Panc1 (cell line): ENCODE measurements at regions not wholly inside any gene's neighbourhood (a gene's known extent, or its start where the extent isn't known, plus 50 kb on each side); places are given as distances from the start of the nearest gene placed in this dataset.

Source experiments
- ATAC-seq: fragments of 200-7000 bp; cut with Tn5 transposase; 2 replicates; pipeline ENCODE4 v1.9.1; 2020; ENCODE audit warnings: mild to moderate bottlenecking, moderate library complexity
- BruUV-seq: library from RNA; stranded (reverse); fragments of 400-500 nt; replicated peaks from 2 replicates; lab custom pipeline; 2021; lab: Mats Ljungman, UMichigan
- CTCF ChIA-PET: fragments of 300-600 bp; sonication (Branson Sonifier 250); formaldehyde crosslinking; loops from one replicate; lab custom pipeline; 2022; ENCODE audit warnings: antibody characterized with exemption; lab: Charles Lee
- POLR2A ChIA-PET: fragments of 300-600 bp; sonication (Branson Sonifier 250); formaldehyde crosslinking; loops from one replicate; lab custom pipeline; 2022; ENCODE audit warnings: antibody characterized with exemption; lab: Charles Lee
- DNase-seq: peaks from one replicate; pipeline ENCODE4 v3.0.0-alpha.2; 2010; ENCODE audit warnings: low read depth, low spot score
- H3K27ac ChIP-seq: 2 replicates; pipeline ENCODE4 v1.5.1; 2011; ENCODE audit warnings: mild to moderate bottlenecking, low read length, inconsistent platforms
- H3K27me3 ChIP-seq: fragments of 200-500 bp; sonication (Bioruptor generic); 2 replicates; pipeline ENCODE4 v1.6.0; 2014; ENCODE audit warnings: low read length, inconsistent platforms; ENCODE audit not compliant: control insufficient read depth, insufficient read depth
- H3K36me3 ChIP-seq: fragments of 200-500 bp; sonication (Bioruptor generic); 2 replicates; pipeline ENCODE4 v1.5.1; 2014; ENCODE audit warnings: inconsistent platforms, mild to moderate bottlenecking, low read length, moderate library complexity; ENCODE audit not compliant: control insufficient read depth, insufficient read depth
- H3K4me1 ChIP-seq: 2 replicates; pipeline ENCODE4 v1.5.1; 2011; ENCODE audit warnings: inconsistent platforms, mild to moderate bottlenecking, low read length, moderate library complexity; ENCODE audit not compliant: control insufficient read depth, insufficient read depth
- H3K4me3 ChIP-seq, 2 experiments: 2 replicates each; pipeline ENCODE4 v1.5.1; 2011 to 2012; ENCODE audit warnings: low read depth in 2 of 2, low read length in 2 of 2, mild to moderate bottlenecking in 2 of 2, inconsistent platforms in 1 of 2, moderate library complexity in 1 of 2
- H3K9me3 ChIP-seq: fragments of 200-500 bp; sonication (Bioruptor generic); 2 replicates; pipeline ENCODE4 v1.5.1; 2014; ENCODE audit warnings: low read depth, mild to moderate bottlenecking, inconsistent platforms, low read length, moderate library complexity; ENCODE audit not compliant: control insufficient read depth, insufficient read depth
- CTCF ChIP-seq: fragments of 450-650 bp; IDR thresholded peaks from 2 replicates; pipeline ENCODE4 v1.5.1; 2017; ENCODE audit warnings: mild to moderate bottlenecking
- POLR2AphosphoS5 ChIP-seq: IDR thresholded peaks from 2 replicates; pipeline ENCODE4 v1.6.1; 2012; ENCODE audit warnings: mild to moderate bottlenecking, low read depth, low read length, moderate library complexity
- REST ChIP-seq, 2 experiments: IDR thresholded peaks; 2 replicates each; pipeline ENCODE4 v1.6.1; 2011 to 2012; ENCODE audit warnings: low read depth in 2 of 2, control low read depth in 1 of 2, low read length in 1 of 2, mild to moderate bottlenecking in 1 of 2, moderate library complexity in 1 of 2; ENCODE audit not compliant: insufficient read depth in 1 of 2
- SIN3A ChIP-seq: IDR thresholded peaks from 2 replicates; pipeline ENCODE4 v1.6.1; 2012; ENCODE audit warnings: low read depth, mild to moderate bottlenecking, low read length, moderate library complexity, borderline replicate concordance; ENCODE audit not compliant: insufficient read depth
- TCF7L2 ChIP-seq: IDR thresholded peaks from 2 replicates; pipeline ENCODE4 v1.6.1; 2011; ENCODE audit warnings: mild to moderate bottlenecking, low read depth, low read length, inconsistent platforms
- in situ Hi-C: cut with HindIII; loops from 2 replicates; pipeline ENCODE4 v1.10.0; 2016; ENCODE audit warnings: low sequenced_read_pairs, low pct_unique_long_range_greater_than_20kb
- intact Hi-C: fragments of 100-400 bp; cut with micrococcal nuclease; formaldehyde crosslinking; loops from one replicate; pipeline ENCODE4 v1.10.0; 2022; ENCODE audit not compliant: unreplicated experiment

GRCh38 chr11:128047026-128047425 is 540.3 kb downstream of the ETS1 start:
- CTCF ChIA-PET = no interaction called here
- in situ Hi-C loops = no loop called here

GRCh38 chr11:128046213-128046612 is 541.1 kb downstream of the ETS1 start:
- Histone ChIP-seq H3K27me3 (no peaks in the 10 kb centered on the region), H3K4me1 (no peaks in the 10 kb centered on the region), H3K36me3 (no peaks in the 10 kb centered on the region), H3K4me3 (no peak overlapping the region), H3K9me3 (no peaks in the 10 kb centered on the region), H3K27ac (no peak overlapping the region)
- no peak for TF ChIP-seq SIN3A
- TF ChIP-seq TCF7L2 = no peak
- no peak for TF ChIP-seq CTCF
- no peak for TF ChIP-seq POLR2AphosphoS5
- no peak for TF ChIP-seq REST (IDR thresholded peaks at IDR 0.05; ENCODE audit: insufficient read depth in 1 of 2, low read depth in 2 of 2, low read length in 1 of 2)
- intact Hi-C loops (no loop called here), in situ Hi-C loops (no loop called here)
- POLR2A ChIA-PET = no interaction called here
- ATAC-seq = no peak
- CTCF ChIA-PET = no interaction called here
- no TSS peak for BruUV-seq
- DNase-seq = no peak

More at GRCh38 chr11:128047026-128047425, 540.3 kb downstream of the ETS1 start:
- H3K27me3 ChIP-seq = no peaks in the 10 kb centered on the region
- no peaks in the 10 kb centered on the region for H3K9me3 ChIP-seq
- BruUV-seq = no TSS peak
- H3K27ac ChIP-seq = no peak overlapping the region
- no peak for DNase-seq
- no peaks in the 10 kb centered on the region for H3K36me3 ChIP-seq
- ATAC-seq = no peak
- intact Hi-C loops = no loop called here
- POLR2A ChIA-PET = no interaction called here
- no peak overlapping the region for H3K4me3 ChIP-seq
- no peak for TF ChIP-seq CTCF
- no peak for TF ChIP-seq REST (IDR thresholded peaks at IDR 0.05; ENCODE audit: insufficient read depth in 1 of 2, low read depth in 2 of 2, low read length in 1 of 2)
- no peak for TF ChIP-seq TCF7L2
- TF ChIP-seq POLR2AphosphoS5 = no peak
- no peak for TF ChIP-seq SIN3A
- H3K4me1 ChIP-seq = no peaks in the 10 kb centered on the region
